Mononuclear cell (primary cell): ENCODE measurements at regions not wholly inside any gene's neighbourhood (a gene's known extent, or its start where the extent isn't known, plus 50 kb on each side); places are given as distances from the start of the nearest gene placed in this dataset.

Experiments used
- H3K27me3 ChIP-seq: 2 replicates; pipeline ENCODE4 v1.6.0; 2011; ENCODE audit warnings: low read length, control low read depth; ENCODE audit not compliant: insufficient read depth
- H3K4me1 ChIP-seq: 2 replicates; pipeline ENCODE4 v1.5.1; 2011; ENCODE audit warnings: mild to moderate bottlenecking, low read length, control low read depth; ENCODE audit not compliant: insufficient read depth
- H3K4me3 ChIP-seq: 2 replicates; pipeline ENCODE4 v1.5.1; 2011; ENCODE audit warnings: mild to moderate bottlenecking, low read length, moderate library complexity
- H3K9me3 ChIP-seq: 2 replicates; pipeline ENCODE4 v1.5.1; 2011; ENCODE audit warnings: low read depth, mild to moderate bottlenecking, control low read depth, low read length

DNA sequence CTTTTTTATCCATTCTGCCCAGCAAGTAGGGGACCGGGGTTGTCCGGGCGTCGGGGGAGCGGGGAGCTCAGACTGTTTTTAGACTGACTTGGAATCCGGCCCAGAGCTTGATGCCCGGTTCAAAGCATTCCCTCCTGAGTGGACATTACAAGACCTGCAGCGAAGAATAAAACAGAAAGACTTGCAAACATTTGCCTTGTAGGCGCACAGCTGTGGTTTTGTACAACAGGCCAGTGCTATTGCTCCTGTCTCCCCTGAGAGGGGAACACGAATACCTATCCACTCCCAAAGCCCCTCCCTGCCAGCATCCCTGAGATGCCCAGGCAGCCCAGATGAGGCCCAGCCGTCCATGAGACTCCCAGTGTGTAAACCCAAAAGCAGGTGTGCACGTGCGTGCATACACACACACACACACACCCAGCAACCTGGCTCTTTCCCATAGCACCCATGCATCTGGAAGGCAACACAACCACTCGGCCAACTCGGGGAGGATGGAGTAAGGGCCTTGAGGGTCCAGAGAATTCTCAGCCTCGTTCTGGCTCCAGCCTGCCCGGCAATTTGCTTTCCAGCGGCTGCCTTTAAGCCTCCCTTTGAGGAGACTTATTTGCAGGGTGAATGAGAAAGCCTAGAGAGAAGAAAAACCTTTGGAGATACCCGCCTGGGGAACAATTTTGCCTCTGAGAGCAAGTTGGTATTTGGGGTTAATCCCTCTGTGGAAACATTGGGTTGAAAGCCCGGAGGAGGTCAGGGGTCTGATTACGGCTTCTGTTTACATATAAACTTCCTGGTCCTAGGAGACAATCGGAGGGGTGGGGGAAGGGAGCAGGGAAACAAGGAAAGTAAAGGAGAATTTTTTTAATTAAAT is 161.0 kb upstream of the HES1 start:
- Histone ChIP-seq H3K9me3 (no peaks in the 10 kb centered on the region), H3K4me3 (no peak overlapping the region)

DNA sequence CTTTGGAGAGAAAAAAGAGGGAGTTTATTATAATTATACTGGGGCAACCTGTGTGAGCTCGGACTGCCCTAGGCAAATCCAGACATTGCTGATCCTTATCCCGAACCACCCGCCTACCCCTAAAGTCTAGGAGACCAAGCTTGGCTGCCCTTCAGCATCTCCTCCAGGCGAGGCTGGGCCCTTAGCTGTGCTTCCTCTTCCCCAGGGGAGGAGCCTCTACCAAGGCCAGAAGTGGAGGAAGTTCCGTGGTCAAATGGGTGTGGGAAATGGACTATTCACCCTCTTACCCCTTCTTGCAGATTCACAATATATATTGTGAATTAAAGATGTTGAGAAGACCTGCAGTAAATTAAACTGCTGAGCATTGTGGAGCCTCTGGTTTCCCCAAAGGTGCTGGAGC is 158.3 kb upstream of the HES1 start:
- peaks cover 12% of the 10 kb centered on the region for H3K4me1 ChIP-seq
- H3K4me3 ChIP-seq = no peak overlapping the region
- H3K9me3 ChIP-seq = no peaks in the 10 kb centered on the region
- peaks cover 28% of the 10 kb centered on the region for H3K27me3 ChIP-seq

More for the DNA sequence above, 161.0 kb upstream of the HES1 start:
- peaks cover 41% of the 10 kb centered on the region for H3K27me3 ChIP-seq
- peaks cover 28% of the 10 kb centered on the region for H3K4me1 ChIP-seq

DNA sequence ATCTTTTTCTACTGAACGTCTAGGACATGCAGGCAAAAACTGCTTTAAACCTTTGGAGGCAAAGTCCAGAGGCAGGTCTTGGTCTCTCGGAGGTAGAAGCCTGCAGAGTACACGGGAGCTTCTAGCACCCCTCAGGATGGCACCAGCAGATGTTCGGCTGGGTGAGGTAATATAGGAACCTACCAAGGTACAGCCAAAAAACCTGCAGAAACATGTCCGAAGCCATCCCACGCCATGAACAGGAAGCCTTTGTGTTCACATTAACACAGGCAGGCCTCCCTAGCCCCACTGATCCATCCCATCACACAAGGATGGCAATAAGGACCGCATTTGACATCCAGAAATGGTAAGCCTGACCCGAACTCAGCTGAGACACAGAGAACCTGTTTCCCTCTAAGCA is 157.9 kb upstream of the HES1 start:
- Histone ChIP-seq H3K9me3 (no peaks in the 10 kb centered on the region), H3K4me3 (no peak overlapping the region)

DNA sequence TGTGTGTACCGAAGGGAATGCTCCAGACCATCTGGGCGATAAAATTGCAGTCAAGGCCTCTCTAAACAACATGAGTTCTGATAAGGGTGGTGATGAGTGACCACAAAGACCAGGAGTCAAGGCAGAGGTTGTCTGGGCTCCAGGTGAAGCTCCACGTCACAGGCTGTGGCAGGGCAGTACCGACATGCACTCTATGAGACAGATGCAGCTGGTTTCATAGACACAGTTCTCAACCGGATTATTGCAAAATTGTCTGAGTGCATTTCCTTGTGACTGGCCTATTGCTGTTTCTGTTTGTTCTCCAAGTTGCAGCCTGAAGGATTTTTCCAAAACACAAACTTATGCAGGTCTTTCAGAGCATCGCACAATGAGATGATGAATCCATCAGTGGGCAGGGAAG is 157.5 kb upstream of the HES1 start:
- H3K27me3 ChIP-seq = peaks cover 22% of the 10 kb centered on the region
- peaks cover 12% of the 10 kb centered on the region for H3K4me1 ChIP-seq
- H3K4me3 ChIP-seq = no peak overlapping the region
- no peaks in the 10 kb centered on the region for H3K9me3 ChIP-seq

More for the DNA sequence above, 157.9 kb upstream of the HES1 start:
- peaks cover 12% of the 10 kb centered on the region for H3K4me1 ChIP-seq
- H3K27me3 ChIP-seq = peaks cover 25% of the 10 kb centered on the region

DNA sequence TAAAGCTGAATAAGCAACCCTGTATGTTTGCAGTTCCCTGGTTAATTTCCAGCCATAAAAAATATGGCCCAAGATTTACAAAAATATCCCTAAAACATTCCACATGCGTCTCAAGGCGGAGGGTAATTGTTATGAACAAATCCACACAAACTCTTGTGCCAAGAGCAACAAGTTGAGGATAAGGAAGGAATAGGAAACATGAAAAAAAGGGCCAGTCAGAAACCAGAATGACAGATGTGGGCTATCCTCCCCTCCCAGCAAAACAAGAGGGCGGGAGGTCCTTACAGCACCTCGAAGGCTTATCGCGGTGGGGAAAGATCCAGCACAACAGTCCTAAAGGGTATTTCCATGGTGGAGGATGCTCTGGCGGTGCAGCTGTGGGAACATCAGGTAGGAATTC is 155.6 kb upstream of the HES1 start:
- no peaks in the 10 kb centered on the region for H3K9me3 ChIP-seq

DNA sequence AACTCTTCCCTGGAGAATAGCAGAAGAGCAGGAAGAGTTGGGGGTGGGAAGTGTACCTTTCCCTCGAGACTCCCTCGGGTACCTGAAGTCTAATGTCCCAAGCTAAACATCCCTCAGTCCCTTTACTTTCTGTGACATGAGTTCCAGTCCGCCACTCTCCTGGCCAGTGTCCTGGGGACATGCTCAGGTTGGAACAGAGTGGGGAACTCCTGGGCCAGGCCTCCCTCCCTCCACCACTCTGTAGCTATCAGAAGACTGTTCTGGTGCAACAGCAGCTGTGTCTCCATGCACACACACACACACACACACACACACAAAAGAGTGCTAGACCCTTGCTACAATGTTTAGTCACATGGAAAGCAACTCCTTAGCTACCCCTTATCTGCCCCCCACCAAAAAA is 155.0 kb upstream of the HES1 start:
- Histone ChIP-seq H3K27me3 (no peaks in the 10 kb centered on the region), H3K4me3 (no peak overlapping the region), H3K4me1 (peaks cover 21% of the 10 kb centered on the region), H3K9me3 (no peaks in the 10 kb centered on the region)

More for the DNA sequence above, 155.6 kb upstream of the HES1 start:
- Histone ChIP-seq H3K4me3 (no peak overlapping the region), H3K27me3 (peaks cover 4% of the 10 kb centered on the region), H3K4me1 (peaks cover 21% of the 10 kb centered on the region)

DNA sequence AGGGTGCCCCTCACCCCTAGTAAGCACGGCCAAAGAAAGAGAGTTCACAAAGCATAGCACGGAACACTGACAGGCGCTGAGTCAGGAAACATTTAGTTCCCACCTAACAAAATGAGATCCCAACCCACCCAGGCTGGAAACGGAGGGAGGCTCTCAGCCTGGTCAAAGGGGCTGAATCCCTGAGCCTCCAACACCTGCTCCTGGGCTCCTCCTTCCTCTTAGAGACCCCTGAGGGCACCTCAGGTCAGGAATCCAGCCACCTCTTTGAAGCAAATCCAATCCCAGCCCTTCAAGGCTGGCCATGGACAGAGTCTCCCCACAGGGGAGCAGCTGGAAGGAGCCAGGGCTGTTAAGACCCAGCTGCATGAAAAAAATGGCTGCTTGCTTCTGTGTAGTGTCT is 154.4 kb upstream of the HES1 start:
- no peaks in the 10 kb centered on the region for H3K27me3 ChIP-seq
- H3K4me1 ChIP-seq = peaks cover 21% of the 10 kb centered on the region
- H3K9me3 ChIP-seq = no peaks in the 10 kb centered on the region
- H3K4me3 ChIP-seq = no peak overlapping the region

DNA sequence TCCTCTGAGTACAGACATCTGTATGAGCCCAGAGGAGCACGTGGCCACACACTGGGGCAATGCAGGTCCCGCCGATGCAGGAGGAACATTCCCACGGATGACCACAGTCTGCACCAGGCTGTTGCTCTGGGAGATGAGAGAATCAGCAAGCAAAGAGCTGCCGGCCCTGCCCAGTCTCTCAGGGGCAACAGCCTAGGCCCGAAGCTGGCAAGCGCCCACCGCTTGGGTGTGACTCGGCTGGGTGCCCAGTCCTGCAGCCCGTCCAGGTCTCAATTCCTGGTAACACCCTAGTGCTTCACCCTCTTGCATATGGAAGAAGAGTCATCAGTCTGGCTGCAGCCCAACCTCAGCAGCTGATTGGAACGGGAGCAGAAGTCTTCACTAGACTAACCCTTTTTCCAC is 153.7 kb upstream of the HES1 start:
- Histone ChIP-seq H3K9me3 (no peaks in the 10 kb centered on the region), H3K4me3 (no peak overlapping the region), H3K4me1 (peaks cover 21% of the 10 kb centered on the region)

DNA sequence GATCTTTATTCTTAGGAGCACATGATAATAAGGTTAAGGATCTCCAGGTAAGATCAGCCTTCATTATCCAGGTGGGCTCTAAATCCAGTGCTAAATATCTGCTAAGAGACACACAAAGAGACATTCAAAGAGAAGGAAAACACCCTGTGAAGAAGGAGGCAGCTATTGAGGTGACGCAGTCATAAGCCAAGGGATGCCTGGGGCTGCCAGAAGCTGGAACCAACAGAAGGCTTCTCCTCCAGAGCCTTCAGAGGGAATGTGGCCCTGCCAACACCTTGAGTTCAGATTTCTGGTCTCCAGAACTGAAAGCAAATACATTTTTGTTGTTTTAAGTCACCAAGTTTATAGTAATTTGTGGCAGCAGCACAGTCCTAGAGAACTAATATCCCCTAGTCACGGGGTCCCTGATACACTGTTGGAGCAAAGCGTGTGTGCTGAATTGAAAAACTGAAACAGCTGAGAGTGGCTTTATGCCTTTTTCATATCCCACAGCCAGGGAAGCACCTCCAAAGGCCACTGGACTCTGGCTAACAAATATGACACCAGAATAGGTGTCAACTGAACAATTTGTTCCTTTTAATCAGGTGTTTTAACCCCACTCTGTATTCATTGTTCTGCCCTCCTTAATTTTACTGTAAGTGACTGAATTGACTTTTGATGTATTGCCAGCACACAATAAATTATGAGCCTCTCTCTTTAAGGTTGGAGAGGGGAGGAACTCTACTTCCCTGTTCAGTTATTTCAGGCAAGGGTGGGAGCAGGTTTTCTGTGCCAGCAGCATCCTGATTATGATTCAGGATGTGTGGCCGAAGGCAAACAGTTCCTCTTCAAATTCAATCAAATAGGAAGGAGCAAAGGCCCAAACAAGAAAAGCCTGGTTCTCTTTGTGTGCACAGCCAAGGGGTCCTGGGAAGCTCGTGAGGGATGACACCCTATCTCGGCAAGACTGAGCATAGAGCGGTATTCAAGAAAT is 151.8 kb upstream of the HES1 start:
- no peaks in the 10 kb centered on the region for H3K9me3 ChIP-seq
- H3K4me1 ChIP-seq = peaks cover 9% of the 10 kb centered on the region
- H3K4me3 ChIP-seq = no peak overlapping the region
- no peaks in the 10 kb centered on the region for H3K27me3 ChIP-seq

More for the DNA sequence above, 153.7 kb upstream of the HES1 start:
- H3K27me3 ChIP-seq = no peaks in the 10 kb centered on the region

DNA sequence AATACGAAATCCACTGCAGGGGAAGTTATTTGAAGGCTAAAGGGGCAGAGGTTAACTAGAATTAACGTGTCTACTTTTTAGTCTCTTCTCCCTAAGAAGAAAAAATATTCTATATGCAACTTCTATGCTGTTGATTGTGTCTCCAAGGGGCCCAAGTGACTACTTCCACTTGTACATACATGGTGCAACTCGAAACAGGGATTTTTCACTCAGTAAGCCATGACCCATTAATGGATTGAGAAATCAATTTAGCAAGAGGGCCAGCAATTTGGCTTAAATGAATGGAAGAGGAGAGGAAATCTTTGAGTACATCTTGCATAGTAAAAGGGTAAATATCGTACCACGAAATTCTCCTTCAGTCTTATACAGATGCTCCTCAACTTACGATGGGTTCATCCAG is 151.1 kb upstream of the HES1 start:
- H3K4me1 ChIP-seq = peaks cover 9% of the 10 kb centered on the region
- H3K9me3 ChIP-seq = no peaks in the 10 kb centered on the region
- no peaks in the 10 kb centered on the region for H3K27me3 ChIP-seq
- no peak overlapping the region for H3K4me3 ChIP-seq

DNA sequence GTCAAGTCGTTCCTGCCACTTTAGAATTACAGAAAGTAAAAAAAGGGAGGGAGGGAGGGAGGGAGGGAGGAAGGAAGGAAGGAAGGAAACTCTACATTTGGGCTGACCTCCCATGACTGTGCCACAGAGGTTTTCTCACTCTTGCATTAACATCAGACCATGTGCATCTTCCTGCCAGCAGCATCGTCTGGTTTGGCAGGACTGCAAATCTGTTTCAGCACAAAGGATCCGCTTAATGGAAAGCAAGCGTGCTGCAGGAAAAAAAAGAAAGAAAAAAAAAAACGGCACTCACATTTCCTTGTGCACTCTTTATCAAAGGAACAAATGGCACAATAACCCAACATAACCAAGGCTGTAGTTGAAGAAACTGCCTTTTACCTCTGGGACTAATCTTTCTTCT is 148.8 kb upstream of the HES1 start:
- no peaks in the 10 kb centered on the region for H3K27me3 ChIP-seq
- H3K9me3 ChIP-seq = no peaks in the 10 kb centered on the region
- H3K4me1 ChIP-seq = peaks cover 9% of the 10 kb centered on the region
- no peak overlapping the region for H3K4me3 ChIP-seq

DNA sequence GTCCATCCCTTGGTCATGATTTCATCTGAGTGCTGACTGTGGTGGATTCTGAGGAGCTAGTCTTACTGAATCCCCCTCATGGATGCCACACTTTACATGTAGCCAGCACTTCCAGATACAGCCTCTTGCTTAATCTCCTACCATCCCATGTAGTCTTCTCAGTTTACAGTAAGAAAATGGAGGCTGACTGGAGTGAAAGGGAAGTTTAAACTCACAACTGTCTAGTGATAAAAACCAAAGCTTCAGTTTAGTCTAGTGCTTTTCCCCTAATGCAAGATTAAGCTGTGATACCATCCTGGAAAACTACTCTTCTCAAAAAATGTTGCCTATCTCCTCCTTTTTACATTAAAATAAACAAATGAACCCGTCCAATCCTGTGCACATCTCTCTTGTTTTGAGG is 146.8 kb upstream of the HES1 start:
- Histone ChIP-seq H3K27me3 (no peaks in the 10 kb centered on the region), H3K4me1 (peaks cover 6% of the 10 kb centered on the region), H3K9me3 (no peaks in the 10 kb centered on the region), H3K4me3 (no peak overlapping the region)

DNA sequence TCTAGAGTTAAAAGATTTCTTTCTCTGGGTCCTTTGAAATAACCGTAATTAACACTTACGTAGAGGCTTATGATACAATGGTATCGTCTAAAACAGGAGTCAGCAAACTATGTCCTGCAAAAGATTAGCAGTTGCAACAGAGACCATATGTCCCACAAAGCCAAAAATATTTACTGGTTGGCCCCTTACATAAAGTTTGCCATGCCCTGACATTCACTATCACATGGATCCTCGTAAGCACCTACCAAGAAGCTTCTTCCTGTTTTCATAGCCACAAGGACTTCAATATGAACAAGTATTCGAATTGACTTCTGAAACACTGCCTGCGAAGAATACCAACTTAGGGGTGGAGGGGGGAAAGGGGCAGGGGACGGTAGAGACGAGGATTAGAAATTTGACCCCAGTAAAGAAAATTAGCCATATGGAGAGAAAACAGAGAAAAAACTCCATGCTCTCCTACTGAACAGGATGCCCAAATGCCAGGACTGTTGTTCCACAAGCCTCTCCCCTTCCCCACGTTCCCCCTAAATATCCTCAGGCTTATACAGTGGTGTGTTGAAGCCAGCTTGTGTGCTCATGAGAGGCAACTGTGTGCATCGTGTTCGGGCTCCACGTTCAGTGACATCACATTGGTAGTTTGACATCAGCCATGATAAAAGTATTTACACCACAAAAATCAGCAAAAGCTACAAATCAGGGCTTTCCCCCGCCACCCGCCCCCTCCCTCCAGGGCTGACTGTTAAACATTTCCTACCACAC is 144.1 kb upstream of the HES1 start:
- no peaks in the 10 kb centered on the region for H3K4me1 ChIP-seq
- H3K4me3 ChIP-seq = no peak overlapping the region
- no peaks in the 10 kb centered on the region for H3K27me3 ChIP-seq
- H3K9me3 ChIP-seq = no peaks in the 10 kb centered on the region

DNA sequence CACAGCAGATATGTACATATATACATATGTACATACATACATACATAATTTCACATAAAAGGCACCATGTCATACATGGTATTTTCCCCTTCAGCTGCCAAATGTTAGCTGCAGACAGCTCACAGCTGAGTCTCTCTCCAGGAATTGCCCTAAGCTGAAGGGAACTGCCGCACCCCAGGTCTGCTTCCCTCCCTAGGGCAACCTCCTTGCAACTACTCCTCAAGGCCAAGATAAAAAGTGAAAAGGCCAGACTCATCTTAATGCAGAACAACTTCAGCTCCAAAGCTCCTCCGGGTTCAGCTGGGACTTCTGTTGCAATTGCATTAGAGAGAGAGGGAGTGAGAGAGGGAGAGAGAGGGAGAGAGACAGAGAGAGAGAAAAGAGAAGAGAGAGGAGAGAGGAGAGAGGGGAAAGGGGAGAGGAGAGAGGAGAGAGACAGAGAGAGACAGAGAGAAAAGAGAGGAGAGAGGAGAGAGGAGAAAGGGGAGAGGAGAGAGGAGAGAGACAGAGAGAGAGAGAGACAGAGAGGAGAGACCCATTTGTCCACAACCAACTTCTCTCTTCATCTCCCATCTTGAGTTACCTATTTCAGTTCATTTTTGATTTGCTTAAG is 143.4 kb upstream of the HES1 start:
- Histone ChIP-seq H3K4me3 (no peak overlapping the region), H3K9me3 (no peaks in the 10 kb centered on the region), H3K4me1 (no peaks in the 10 kb centered on the region), H3K27me3 (no peaks in the 10 kb centered on the region)
